ENCODE measurements at regions not wholly inside any gene's neighbourhood (a gene's known extent, or its start where the extent isn't known, plus 50 kb on each side); places are given as distances from the start of the nearest gene placed in this dataset.

DNA sequence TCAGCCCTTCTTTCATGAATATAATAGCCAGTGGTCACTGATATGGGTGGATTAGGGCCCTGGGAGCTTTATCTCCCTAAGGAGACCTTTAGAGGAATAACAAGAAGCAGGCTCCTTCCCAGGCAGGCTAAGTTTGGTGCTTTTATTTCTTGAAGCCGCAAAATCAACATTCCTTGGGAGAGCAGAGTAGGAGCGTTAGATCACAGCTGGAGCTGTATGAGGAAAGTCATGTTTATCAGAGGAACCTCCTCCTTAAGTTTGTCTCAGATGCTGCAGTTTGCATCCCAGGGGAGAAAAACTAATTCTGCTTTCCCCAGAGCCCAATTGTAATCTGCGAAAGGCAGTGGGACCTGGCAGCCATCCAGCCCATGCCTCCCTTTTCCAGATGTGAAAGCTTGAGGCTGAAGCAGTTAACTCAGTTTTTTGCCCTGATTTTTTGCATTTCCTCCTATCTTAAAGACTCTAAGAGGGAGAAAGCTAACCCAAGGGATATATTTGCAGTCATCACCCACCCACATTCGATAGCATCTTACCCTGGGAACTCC, 186.0 kb upstream of the FRMPD4 start:
- no peak for DNase-seq (ENCODE audit: low spot score)

- peak; percentile 70 for DNase-seq (ENCODE audit: low spot score)
These were observed 184.7 kb upstream of the FRMPD4 start for GRCh38 chrX:11953615-11954014.

GRCh38 chrX:11954176-11954575, 184.1 kb upstream of the FRMPD4 start:
- no peak for DNase-seq (ENCODE audit: low spot score)

- DNase-seq (ENCODE audit: low spot score) = no peak
These were observed 178.2 kb upstream of the FRMPD4 start for GRCh38 chrX:11960031-11960430.

- DNase-seq (ENCODE audit: low spot score) = peak; percentile 48
These were observed 172.8 kb upstream of the FRMPD4 start for GRCh38 chrX:11965436-11965835.

DNA sequence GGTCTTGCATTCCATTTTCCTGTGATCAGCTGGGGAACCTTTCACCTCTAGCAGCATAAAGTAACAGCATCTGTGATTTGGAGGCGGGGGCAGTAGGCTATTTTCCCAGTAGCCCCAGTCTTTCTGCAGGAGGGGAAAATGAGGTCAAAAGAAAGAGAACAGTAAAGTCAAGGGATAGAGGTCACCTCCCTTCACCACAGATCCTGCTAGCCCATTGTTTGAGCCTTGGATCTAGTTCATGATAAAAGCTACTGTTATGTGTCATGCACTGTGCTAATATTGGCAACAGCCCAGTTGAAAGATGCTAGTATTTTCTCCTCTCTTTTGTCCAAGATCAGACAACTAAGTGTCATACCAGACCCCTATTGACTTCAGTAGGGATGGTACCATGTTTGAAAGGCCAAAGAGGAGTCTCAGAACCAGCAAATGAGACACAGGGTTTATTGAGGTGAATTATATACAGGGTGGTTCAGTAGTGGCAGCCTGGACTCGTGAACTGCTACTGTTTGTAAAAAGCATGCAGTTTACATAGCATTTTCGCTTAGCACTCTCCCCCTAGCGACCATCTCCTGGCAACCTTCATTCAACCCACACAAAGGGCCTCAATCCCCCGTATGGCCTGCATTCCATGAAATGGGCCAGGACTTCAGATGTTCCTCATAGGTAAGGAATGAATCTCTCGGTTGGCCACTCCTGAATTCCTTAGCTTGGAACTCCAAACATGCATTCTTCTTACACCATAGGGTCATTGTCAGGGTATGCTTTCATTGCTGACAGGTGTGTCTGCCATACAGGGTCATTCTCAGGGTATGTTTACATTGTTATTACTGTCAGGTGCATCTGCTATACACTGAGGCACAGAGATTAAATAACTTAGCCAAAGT, 170.0 kb upstream of the FRMPD4 start:
- no peak for DNase-seq (ENCODE audit: low spot score)

GRCh38 chrX:11968991-11969390, 169.3 kb upstream of the FRMPD4 start:
- no peak for DNase-seq (ENCODE audit: low spot score)

- peak; percentile 37 for DNase-seq (ENCODE audit: low spot score)
These were observed 167.5 kb upstream of the FRMPD4 start for GRCh38 chrX:11970578-11971359.

DNA sequence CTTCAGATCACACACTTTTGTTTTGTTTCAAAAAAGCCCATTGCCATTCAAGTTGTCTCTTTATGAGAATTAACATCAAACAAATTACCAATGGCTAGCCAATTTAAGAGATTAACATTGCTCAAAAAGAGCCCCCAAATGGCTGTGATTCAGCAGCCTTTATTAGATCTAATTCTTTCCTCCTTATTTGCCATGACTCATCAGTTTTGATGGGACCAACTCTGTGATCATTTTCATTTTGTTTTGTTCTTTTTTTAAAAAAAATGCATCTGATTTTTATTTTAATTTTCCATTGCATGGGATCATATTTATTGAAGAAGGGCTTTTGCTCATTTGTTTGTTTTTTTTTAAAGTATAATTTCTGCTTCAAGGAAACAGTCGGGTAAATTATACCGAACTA, 161.6 kb upstream of the FRMPD4 start:
- no peak for DNase-seq (ENCODE audit: low spot score)

- DNase-seq (ENCODE audit: low spot score) = no peak
These were observed 146.0 kb upstream of the FRMPD4 start for GRCh38 chrX:11992271-11992670.

DNA sequence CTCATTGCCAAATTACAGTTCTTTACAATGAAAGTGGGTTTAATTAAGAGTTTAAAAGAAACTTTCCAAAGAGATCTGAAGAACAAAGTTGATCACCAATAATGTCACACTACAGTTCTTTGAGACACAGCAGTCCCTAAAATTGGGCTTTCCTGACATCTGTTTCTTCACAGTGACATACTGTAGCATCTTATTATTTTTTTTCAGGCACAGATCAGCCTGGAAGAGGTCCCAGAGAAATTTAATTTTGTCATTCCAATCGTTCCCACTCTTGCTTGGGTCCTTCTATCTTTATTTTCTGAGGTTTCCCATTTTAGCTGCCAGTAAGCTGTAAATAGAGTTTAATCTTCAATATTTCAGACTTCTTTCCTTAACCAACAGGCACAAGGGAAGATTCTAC, 143.1 kb upstream of the FRMPD4 start:
- DNase-seq (ENCODE audit: low spot score) = no peak

DNA sequence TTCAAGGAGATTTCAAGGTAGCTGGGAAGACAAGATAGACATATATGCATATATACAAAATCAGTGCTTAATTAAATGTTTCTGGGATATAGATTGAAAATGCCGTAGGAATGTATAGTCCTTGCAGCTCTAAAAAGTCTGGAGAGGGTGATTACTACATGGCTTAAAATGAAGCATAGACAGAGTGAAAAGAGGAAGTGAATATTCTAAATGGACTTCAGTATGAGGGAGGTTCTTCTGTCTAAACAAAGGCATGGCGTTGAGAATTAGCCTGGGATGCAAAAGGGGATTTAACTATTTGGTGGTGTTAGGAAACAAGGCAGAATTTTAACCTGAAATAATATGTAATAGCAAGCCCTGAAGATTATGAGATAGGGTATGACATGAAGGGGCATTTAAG, 141.5 kb upstream of the FRMPD4 start:
- DNase-seq (ENCODE audit: low spot score) = no peak

- no peak for DNase-seq (ENCODE audit: low spot score)
These were observed 139.3 kb upstream of the FRMPD4 start for GRCh38 chrX:11998944-11999343.

- DNase-seq (ENCODE audit: low spot score) = no peak
These were observed 135.4 kb upstream of the FRMPD4 start for GRCh38 chrX:12002876-12003275.

DNA sequence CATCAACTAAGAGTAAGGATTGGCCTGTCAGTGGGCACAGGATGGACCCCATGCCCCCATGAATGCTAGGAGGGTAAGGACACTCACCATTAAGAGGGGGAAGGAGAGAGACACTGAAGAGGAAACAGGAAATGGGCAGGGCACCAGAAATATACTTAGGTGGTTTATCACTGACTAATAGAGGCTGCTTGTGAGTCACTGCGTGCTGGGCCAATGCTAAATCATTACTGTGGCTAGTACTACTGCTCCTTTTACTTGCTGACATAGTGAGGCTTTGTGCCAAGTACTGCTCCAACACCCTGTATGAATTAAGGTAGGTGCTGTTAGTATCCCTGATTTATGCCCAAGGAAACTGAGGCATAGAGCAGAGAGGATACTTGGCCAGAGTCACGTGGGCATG, 130.4 kb upstream of the FRMPD4 start:
- peak; percentile 39 for DNase-seq (ENCODE audit: low spot score)

DNA sequence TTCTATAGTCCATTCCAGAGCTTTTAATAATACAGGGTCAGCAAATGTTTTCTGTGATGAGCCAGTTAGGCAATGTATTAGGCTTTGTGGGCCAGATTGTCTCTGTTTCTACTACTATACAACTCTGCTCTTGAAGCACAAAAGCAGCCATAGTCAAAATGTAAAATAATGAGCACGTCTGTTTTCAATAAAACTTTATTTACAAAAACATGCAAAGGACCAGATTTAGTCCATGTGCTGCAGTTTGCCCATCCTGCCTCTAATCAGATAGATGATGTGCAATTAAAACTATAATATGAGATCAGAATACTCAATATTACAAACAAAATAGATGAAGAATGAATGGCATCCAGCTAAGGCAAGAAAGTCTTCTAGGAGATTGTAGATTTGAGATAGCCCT, 127.8 kb upstream of the FRMPD4 start:
- no peak for DNase-seq (ENCODE audit: low spot score)

GRCh38 chrX:12011075-12011474, 127.2 kb upstream of the FRMPD4 start:
- no peak for DNase-seq (ENCODE audit: low spot score)

DNA sequence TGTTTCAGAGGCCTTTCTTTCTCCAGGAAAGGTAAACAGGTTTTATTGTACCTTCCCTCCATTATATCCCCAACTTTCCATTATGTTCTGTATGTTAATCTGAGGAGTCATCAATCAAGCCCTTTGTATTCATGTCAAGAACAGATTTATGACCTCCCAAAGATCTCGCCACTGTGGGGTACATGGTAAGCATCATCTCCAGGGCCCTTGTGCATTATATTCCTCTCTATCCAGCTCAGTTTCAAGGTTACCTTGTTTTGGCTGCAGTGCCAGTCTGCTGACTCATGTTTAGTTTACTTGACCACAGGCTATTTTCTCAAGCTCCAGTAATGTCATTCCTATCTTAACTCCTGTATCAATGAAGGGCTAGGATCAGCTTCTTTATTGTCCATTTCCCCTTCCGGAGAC, 125.1 kb upstream of the FRMPD4 start:
- DNase-seq (ENCODE audit: low spot score) = no peak

- DNase-seq (ENCODE audit: low spot score) = no peak
These were observed 116.6 kb upstream of the FRMPD4 start for GRCh38 chrX:12021698-12022097.

GRCh38 chrX:12026481-12026880, 111.8 kb upstream of the FRMPD4 start:
- peak; percentile 11 for DNase-seq (ENCODE audit: low spot score)

- no peak for DNase-seq (ENCODE audit: low spot score)
These were observed 106.2 kb upstream of the FRMPD4 start for GRCh38 chrX:12032082-12032481.

DNA sequence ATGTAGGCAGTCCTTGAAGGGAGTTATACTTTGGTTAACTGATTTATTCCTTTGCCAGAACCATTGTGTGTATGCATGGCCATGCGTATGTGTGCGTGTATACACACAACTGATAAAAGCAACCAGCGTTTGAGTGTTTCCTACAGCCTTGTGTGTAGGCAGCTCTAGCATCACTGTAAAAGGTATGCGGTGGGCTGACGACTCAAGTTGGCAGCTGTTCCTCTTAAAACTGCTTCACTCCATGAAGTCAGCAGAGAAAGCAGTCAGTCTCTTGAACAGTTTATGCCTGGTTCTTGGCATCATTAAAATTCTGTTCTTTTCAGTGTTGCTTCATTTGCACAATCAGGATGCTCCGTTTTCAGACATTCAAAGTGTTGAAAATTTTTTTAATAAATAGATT, 103.5 kb upstream of the FRMPD4 start:
- no peak for DNase-seq (ENCODE audit: low spot score)

DNA sequence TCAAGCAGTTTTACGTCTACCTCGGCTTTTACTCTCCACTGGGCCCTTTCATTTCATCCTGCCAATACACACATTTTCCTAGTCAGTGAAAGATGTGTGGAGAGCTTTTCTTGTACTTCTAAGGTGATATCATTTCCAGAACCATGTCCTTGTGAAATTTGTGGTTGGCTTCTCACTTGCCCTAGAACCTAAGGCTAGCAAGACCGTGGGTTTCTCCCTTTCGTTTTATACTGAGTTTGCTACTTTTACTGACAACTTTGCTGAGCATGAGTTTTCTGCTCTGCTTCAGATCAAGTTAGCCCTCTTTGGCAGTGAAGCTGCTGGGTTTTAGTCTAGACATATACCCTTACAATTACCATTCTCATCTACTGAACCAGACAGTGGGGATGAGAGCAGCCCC, 95.7 kb upstream of the FRMPD4 start:
- DNase-seq (ENCODE audit: low spot score) = no peak
